BJ (cell line): ENCODE measurements at regions not wholly inside any gene's neighbourhood (a gene's known extent, or its start where the extent isn't known, plus 50 kb on each side); places are given as distances from the start of the nearest gene placed in this dataset.
"Not testable (repeated sequence)": the region's sequence is repeated elsewhere in the genome, so short reads cannot be mapped to it uniquely, and the experiment has no call there.

Experiments used
- CTCF ChIA-PET: fragments of 350-600 bp; formaldehyde crosslinking; extraction: SDS; loops from one replicate; lab custom pipeline; 2021; ENCODE audit warnings: antibody characterized with exemption, inconsistent platforms; lab: Yijun Ruan, JAX
- POLR2A ChIA-PET: fragments of 300-600 bp; sonication (Branson Sonifier 250); formaldehyde crosslinking; extraction: SDS; loops from one replicate; lab custom pipeline; 2021; ENCODE audit warnings: antibody characterized with exemption; lab: Charles Lee
- DNase-seq: peaks from one replicate; pipeline ENCODE4 v3.0.0-alpha.2; 2011; ENCODE audit warnings: low read depth
- H3K27me3 ChIP-seq: 2 replicates; pipeline ENCODE4 v1.6.0; 2011; ENCODE audit warnings: low read length; ENCODE audit not compliant: control insufficient read depth, insufficient read depth
- H3K36me3 ChIP-seq: 2 replicates; pipeline ENCODE4 v1.5.1; 2011; ENCODE audit warnings: low read length; ENCODE audit not compliant: control insufficient read depth, insufficient read depth
- H3K4me3 ChIP-seq: 2 replicates; pipeline ENCODE4 v1.5.1; 2011; ENCODE audit warnings: low read depth, mild to moderate bottlenecking, control low read depth, low read length
- CTCF ChIP-seq: IDR thresholded peaks from 2 replicates; pipeline ENCODE4 v1.5.1; 2011; ENCODE audit warnings: low read depth, mild to moderate bottlenecking, control low read depth, inconsistent platforms, low read length, moderate library complexity; ENCODE audit not compliant: insufficient read depth

- TF ChIP-seq CTCF: no peak
- H3K4me3 ChIP-seq: no peak overlapping the region
- H3K36me3 ChIP-seq: no peaks in the 10 kb centered on the region
- CTCF ChIA-PET: no interaction called here
- no peak for DNase-seq
- no peaks in the 10 kb centered on the region for H3K27me3 ChIP-seq
- POLR2A ChIA-PET: no interaction called here
These were observed 244.6 kb downstream of the GJA1 start for GRCh38 chr6:121680058-121680457.

DNA sequence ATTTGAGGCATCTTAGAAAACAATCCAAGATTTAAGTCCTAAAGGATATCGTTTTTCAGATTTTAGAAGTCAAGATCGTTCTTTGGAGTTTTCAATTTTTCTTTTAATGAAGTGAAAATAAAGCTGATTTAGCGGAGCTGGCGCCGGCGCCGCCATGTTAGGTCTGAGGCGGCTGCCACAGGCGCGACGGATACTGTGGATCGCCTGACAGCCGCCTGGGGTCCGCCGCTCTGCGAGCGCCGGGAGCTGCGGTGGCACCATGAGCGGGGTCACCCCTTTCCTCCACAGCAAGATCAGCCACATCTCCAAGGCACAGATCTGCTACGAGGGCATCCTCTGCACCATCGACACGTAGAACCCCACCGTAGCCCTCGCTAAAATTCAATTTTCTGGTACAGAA is 247.2 kb downstream of the GJA1 start:
- H3K4me3 ChIP-seq: no peak overlapping the region
- ChIA-PET CTCF (no interaction called here), POLR2A (interaction anchor here (0.7 kb wide), 1 partner anchor 11 kb away, joined by 3 read pairs; no protein-coding TSS in a partner anchor)
- no peak for DNase-seq
- no peak for TF ChIP-seq CTCF
- H3K36me3 ChIP-seq: no peaks in the 10 kb centered on the region
- H3K27me3 ChIP-seq: no peaks in the 10 kb centered on the region

DNA sequence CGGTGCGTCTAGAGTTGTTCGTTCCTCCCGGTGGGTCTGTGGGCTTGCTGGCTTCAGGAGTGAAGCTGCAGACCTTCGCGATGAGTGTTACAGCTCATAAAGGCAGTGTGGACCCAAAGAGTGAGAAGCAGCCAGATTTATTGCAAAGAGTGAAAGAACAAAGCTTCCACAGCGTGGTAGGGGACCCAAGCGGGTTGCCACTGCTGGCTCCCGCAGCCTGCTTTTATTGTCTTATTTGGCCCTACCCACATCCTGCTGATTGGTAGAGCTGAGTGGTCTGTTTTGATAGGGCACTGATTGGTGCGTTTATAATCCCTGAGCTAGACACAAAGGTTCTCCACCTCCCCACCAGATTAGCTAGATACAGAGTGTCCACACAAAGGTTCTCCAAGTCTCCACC is 250.4 kb downstream of the GJA1 start:
- H3K27me3 ChIP-seq, H3K36me3 ChIP-seq, H3K4me3 ChIP-seq, CTCF ChIA-PET, POLR2A ChIA-PET, DNase-seq: not testable (repeated sequence)

GRCh38 chr6:121686611-121687023 is 251.2 kb downstream of the GJA1 start:
- no peak overlapping the region for H3K4me3 ChIP-seq
- ChIA-PET CTCF (no interaction called here), POLR2A (no interaction called here)
- H3K36me3 ChIP-seq: no peaks in the 10 kb centered on the region
- DNase-seq: no peak
- H3K27me3 ChIP-seq: no peaks in the 10 kb centered on the region
- no peak for TF ChIP-seq CTCF

- H3K27me3 ChIP-seq: no peaks in the 10 kb centered on the region
- ChIA-PET CTCF (interaction anchor here (1.0 kb wide), 1 partner anchor 19 kb away, joined by 3 read pairs; no protein-coding TSS in a partner anchor), POLR2A (no interaction called here)
- H3K36me3 ChIP-seq: no peaks in the 10 kb centered on the region
- no peak overlapping the region for H3K4me3 ChIP-seq
- TF ChIP-seq CTCF: no peak
- no peak for DNase-seq
These were observed 253.5 kb downstream of the GJA1 start for GRCh38 chr6:121688974-121689373.

GRCh38 chr6:121691126-121691551 is 255.7 kb downstream of the GJA1 start:
- DNase-seq: no peak
- ChIA-PET POLR2A (interaction anchor here (0.6 kb wide), 1 partner anchor 64 kb away, joined by 5 read pairs; no protein-coding TSS in a partner anchor), CTCF (no interaction called here)
- no peaks in the 10 kb centered on the region for H3K36me3 ChIP-seq
- H3K4me3 ChIP-seq: no peak overlapping the region
- no peaks in the 10 kb centered on the region for H3K27me3 ChIP-seq
- TF ChIP-seq CTCF: no peak
